ENCODE measurements at regions not wholly inside any gene's neighbourhood (a gene's known extent, or its start where the extent isn't known, plus 50 kb on each side); places are given as distances from the start of the nearest gene placed in this dataset.

- DNase-seq (no peak), ATAC-seq (no peak)
Measured at GRCh38 chr5:116650544-116650943, 75.9 kb upstream of the SEMA6A start.

GRCh38 chr5:116646611-116647289 is 72.1 kb upstream of the SEMA6A start:
- DNase-seq: no peak
- ATAC-seq: no peak

- DNase-seq (no peak), ATAC-seq (no peak)
Measured at GRCh38 chr5:116645627-116646026, 71.0 kb upstream of the SEMA6A start.

- DNase-seq (no peak), ATAC-seq (no peak)
Measured at GRCh38 chr5:116640236-116640635, 65.6 kb upstream of the SEMA6A start.

GRCh38 chr5:116637149-116637740 is 62.6 kb upstream of the SEMA6A start:
- ATAC-seq: no peak

GRCh38 chr5:116632890-116633289 is 58.3 kb upstream of the SEMA6A start:
- no peak for ATAC-seq
- no peak for DNase-seq

More at GRCh38 chr5:116637149-116637740, 62.6 kb upstream of the SEMA6A start:
- no peak for DNase-seq

- DNase-seq (no peak), ATAC-seq (no peak)
Measured at GRCh38 chr5:116631147-116631546, 56.5 kb upstream of the SEMA6A start.

GRCh38 chr5:116629168-116629567 is 54.5 kb upstream of the SEMA6A start:
- no peak for DNase-seq
- no peak for ATAC-seq

GRCh38 chr5:116626945-116627679 is 52.5 kb upstream of the SEMA6A start:
- ATAC-seq (no peak), DNase-seq (no peak)

GRCh38 chr5:116626272-116626723 is 51.7 kb upstream of the SEMA6A start:
- ATAC-seq: no peak
- no peak for DNase-seq

Measured in stimulated activated naive CD8-positive, alpha-beta T cell treated with anti-CD3 and anti-CD28 coated beads, Interleukin-15, Interleukin-2, amounts not matched to agents 100 U/mL and 50 U/mL, for 24 hours (primary cell).